Kidney epithelial cell (primary cell): ENCODE measurements at regions not wholly inside any gene's neighbourhood (a gene's known extent, or its start where the extent isn't known, plus 50 kb on each side); places are given as distances from the start of the nearest gene placed in this dataset.

Experiments used
- DNase-seq: peaks from one replicate; pipeline ENCODE4 v3.0.0-alpha.2; 2010; ENCODE audit warnings: low read depth
- H3K27me3 ChIP-seq: 2 replicates; pipeline ENCODE4 v1.6.0; 2011; ENCODE audit warnings: low read length; ENCODE audit not compliant: control insufficient read depth, insufficient read depth
- H3K36me3 ChIP-seq: 2 replicates; pipeline ENCODE4 v1.5.1; 2011; ENCODE audit warnings: low read length; ENCODE audit not compliant: control insufficient read depth, insufficient read depth
- H3K4me3 ChIP-seq: 2 replicates; pipeline ENCODE4 v1.5.1; 2011; ENCODE audit warnings: low read depth, mild to moderate bottlenecking, control low read depth, low read length
- CTCF ChIP-seq: IDR thresholded peaks from 2 replicates; pipeline ENCODE4 v1.5.1; 2011; ENCODE audit warnings: mild to moderate bottlenecking, moderate library complexity, low read length, control low read depth, inconsistent platforms; ENCODE audit not compliant: insufficient read depth, poor library complexity, severe bottlenecking

GRCh38 chr3:18575573-18575972 is 150.4 kb upstream of the SATB1 start:
- Histone ChIP-seq H3K36me3 (no peaks in the 10 kb centered on the region), H3K27me3 (no peaks in the 10 kb centered on the region), H3K4me3 (no peak overlapping the region)
- DNase-seq = no peak
- no peak for TF ChIP-seq CTCF

GRCh38 chr3:18572809-18573208 is 147.7 kb upstream of the SATB1 start:
- Histone ChIP-seq H3K4me3 (no peak overlapping the region), H3K27me3 (no peaks in the 10 kb centered on the region), H3K36me3 (no peaks in the 10 kb centered on the region)
- no peak for DNase-seq
- TF ChIP-seq CTCF = no peak

GRCh38 chr3:18567293-18567692 is 142.2 kb upstream of the SATB1 start:
- H3K4me3 ChIP-seq = no peak overlapping the region
- no peaks in the 10 kb centered on the region for H3K36me3 ChIP-seq
- no peaks in the 10 kb centered on the region for H3K27me3 ChIP-seq
- DNase-seq = no peak
- no peak for TF ChIP-seq CTCF

- no peak for TF ChIP-seq CTCF
- no peaks in the 10 kb centered on the region for H3K36me3 ChIP-seq
Measured at GRCh38 chr3:18562364-18563154, 137.4 kb upstream of the SATB1 start.

GRCh38 chr3:18559331-18559842 is 134.2 kb upstream of the SATB1 start:
- peak; percentile 69 for TF ChIP-seq CTCF
- no peaks in the 10 kb centered on the region for H3K27me3 ChIP-seq
- no peaks in the 10 kb centered on the region for H3K36me3 ChIP-seq
- no peak for DNase-seq
- H3K4me3 ChIP-seq = no peak overlapping the region

More at GRCh38 chr3:18562364-18563154, 137.4 kb upstream of the SATB1 start:
- Histone ChIP-seq H3K27me3 (no peaks in the 10 kb centered on the region), H3K4me3 (no peak overlapping the region)
- DNase-seq = no peak

- H3K4me3 ChIP-seq = no peak overlapping the region
- H3K27me3 ChIP-seq = no peaks in the 10 kb centered on the region
- TF ChIP-seq CTCF = no peak
- DNase-seq = no peak
- H3K36me3 ChIP-seq = no peaks in the 10 kb centered on the region
Measured at GRCh38 chr3:18558507-18558906, 133.4 kb upstream of the SATB1 start.
